Suprapubic skin (tissue), 3 donors: ENCODE measurements at regions not wholly inside any gene's neighbourhood (a gene's known extent, or its start where the extent isn't known, plus 50 kb on each side); places are given as distances from the start of the nearest gene placed in this dataset.

Experiments used
- EP300 ChIP-seq: sonication (generic); formaldehyde crosslinking; IDR thresholded peaks from one replicate; pipeline ENCODE4 v1.6.1; 2017; ENCODE audit warnings: antibody characterized with exemption
- POLR2A ChIP-seq, 2 donors: fragments of 450-650 bp; IDR thresholded peaks; one replicate each; pipeline ENCODE4 v1.6.1; 2017; ENCODE audit warnings: antibody characterized with exemption in 2 of 2, mild to moderate bottlenecking in 2 of 2, moderate library complexity in 2 of 2
- TF ChIP-seq, protein P1 (sequence below), 2 donors: fragments of 200-600 bp in 1 of 2; fragments of 450-650 bp in 1 of 2; sonication (generic) in 1 of 2; IDR thresholded peaks; one replicate each; pipeline ENCODE4 v1.5.1; 2016 to 2019; ENCODE audit warnings: antibody characterized with exemption in 2 of 2, mild to moderate bottlenecking in 1 of 2, moderate library complexity in 1 of 2

GRCh38 chr12:59911516-59911915 lies 315.7 kb downstream of the SLC16A7 start:
- TF ChIP-seq, protein P1, sequence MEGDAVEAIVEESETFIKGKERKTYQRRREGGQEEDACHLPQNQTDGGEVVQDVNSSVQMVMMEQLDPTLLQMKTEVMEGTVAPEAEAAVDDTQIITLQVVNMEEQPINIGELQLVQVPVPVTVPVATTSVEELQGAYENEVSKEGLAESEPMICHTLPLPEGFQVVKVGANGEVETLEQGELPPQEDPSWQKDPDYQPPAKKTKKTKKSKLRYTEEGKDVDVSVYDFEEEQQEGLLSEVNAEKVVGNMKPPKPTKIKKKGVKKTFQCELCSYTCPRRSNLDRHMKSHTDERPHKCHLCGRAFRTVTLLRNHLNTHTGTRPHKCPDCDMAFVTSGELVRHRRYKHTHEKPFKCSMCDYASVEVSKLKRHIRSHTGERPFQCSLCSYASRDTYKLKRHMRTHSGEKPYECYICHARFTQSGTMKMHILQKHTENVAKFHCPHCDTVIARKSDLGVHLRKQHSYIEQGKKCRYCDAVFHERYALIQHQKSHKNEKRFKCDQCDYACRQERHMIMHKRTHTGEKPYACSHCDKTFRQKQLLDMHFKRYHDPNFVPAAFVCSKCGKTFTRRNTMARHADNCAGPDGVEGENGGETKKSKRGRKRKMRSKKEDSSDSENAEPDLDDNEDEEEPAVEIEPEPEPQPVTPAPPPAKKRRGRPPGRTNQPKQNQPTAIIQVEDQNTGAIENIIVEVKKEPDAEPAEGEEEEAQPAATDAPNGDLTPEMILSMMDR (IDR thresholded peaks at IDR 0.05): no peak
- TF ChIP-seq POLR2A (IDR thresholded peaks at IDR 0.05): no peak
- TF ChIP-seq EP300: no peak
